ENCODE measurements at regions not wholly inside any gene's neighbourhood (a gene's known extent, or its start where the extent isn't known, plus 50 kb on each side); places are given as distances from the start of the nearest gene placed in this dataset.

DNA sequence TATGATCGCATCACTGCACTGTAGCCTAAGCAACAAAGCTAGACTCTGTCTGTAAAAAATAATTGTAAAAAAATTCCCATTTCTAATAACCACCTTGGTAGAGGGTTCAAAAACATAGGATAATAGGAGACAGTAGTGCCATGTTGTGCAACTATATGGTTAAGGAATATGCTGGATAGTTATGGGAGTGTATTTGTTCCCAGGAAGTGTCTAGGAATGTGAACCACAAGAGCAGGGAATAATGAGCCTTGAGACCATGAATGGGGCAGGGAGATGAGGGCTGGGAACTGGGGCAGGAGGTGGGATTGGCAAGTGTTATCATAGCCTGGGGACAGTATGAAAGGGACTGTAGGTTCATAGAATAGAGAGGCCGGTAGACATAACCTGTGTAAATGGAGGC is 50.4 kb downstream of the RUSC2 start:
- no peak for DNase-seq

DNA sequence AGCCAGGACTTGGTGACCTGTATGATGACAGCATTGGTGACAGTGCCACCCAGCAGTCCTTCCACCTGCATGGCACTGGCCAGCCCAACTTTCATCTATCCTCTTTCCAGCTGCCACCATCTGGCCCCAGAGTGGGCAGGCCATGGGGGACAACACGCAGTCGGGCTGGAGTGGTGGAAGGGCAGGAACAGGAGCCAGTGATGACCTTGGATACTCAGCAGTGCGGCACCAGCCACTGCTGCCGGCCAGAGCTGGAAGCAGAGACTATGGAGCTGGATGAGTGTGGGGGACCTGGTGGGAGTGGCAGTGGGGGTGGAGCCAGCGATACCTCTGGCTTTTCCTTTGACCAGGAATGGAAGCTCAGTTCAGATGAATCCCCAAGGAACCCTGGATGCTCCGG is 56.9 kb downstream of the RUSC2 start:
- no peak for DNase-seq

DNA sequence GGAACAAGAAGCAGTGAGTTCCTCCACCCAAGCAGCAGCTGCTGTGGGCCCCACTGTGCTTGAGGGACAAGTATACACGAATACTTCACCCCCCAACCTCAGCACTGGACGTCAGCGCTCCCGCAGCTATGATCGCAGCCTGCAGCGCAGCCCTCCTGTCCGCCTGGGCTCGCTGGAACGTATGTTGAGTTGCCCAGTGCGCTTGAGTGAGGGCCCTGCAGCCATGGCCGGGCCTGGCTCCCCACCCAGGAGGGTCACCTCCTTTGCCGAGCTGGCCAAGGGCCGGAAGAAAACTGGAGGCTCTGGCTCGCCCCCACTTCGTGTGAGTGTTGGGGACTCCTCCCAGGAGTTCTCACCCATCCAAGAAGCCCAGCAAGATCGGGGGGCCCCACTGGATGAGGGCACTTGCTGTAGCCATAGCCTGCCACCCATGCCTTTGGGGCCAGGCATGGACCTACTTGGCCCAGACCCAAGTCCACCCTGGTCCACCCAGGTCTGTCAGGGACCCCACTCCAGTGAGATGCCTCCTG is 57.1 kb upstream of the TESK1 start:
- DNase-seq = no peak

- DNase-seq = no peak
Observed at GRCh38 chr9:35548571-35548970, 56.5 kb upstream of the TESK1 start.

GRCh38 chr9:35549441-35549840 is 55.6 kb upstream of the TESK1 start:
- DNase-seq = no peak

GRCh38 chr9:35552376-35552775 is 52.7 kb upstream of the TESK1 start:
- DNase-seq = no peak

GRCh38 chr9:35552837-35553236 is 52.2 kb upstream of the TESK1 start:
- DNase-seq = no peak

DNA sequence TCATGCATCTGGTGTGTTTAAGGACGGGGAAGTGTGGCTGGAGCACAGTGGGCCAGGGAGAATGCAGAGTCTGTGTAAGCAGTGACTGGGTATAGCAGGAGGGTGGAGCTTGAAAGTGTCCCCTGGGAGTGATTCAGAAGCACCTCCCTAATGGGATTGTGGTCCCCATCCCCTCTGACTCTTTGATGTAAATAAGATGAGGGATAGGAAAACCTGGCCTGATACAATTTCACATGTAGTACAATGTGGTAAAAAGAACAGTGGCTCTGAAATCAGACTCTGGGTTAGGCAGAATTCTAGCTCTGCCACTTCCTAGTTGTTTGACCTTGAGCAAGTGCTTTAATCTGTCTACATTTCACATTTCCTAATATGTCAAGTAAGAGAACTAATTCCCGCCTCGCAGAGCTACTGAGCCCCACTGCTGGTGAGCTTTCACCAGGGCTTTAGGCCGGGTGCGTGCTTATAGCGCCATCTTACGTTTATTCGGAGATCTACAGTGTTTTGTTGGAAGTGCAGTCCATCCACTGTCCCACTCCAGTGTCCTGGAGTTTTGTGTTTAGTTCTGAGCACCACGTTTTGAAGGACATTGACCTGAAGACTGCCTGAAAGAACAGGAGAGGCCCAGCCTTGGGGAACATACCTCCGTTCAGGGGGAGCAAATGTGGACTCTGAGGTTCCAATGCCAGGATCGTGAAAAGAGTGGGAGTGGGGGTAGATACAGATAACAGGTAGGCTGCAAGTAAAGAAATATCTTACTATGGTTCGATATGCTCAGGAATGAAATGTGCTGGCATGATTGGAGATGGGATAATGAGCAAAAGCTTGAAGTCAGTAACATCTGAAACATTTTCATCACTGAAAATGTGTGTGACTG is 51.2 kb upstream of the TESK1 start:
- peak; percentile 51 for DNase-seq

- no peak for DNase-seq
Observed at GRCh38 chr9:35555246-35555701, 49.8 kb upstream of the TESK1 start.

Measured in NCI-H1436 (cell line).